ENCODE measurements at regions not wholly inside any gene's neighbourhood (a gene's known extent, or its start where the extent isn't known, plus 50 kb on each side); places are given as distances from the start of the nearest gene placed in this dataset.

- Histone ChIP-seq H3K36me3 (ENCODE audit: control insufficient read depth, insufficient read depth, low read length) (no peaks in the 10 kb centered on the region), H3K4me3 (ENCODE audit: low read depth, low read length) (no peak overlapping the region), H3K27me3 (ENCODE audit: control insufficient read depth, insufficient read depth, low read length) (no peaks in the 10 kb centered on the region)
- no peak for TF ChIP-seq CTCF (IDR thresholded peaks at IDR 0.05; ENCODE audit: insufficient read depth, low read length, poor library complexity, severe bottlenecking)
- no peak for DNase-seq (ENCODE audit: low read depth)
Measured at GRCh38 chr12:24711056-24712008, 237.6 kb downstream of the BCAT1 start.

GRCh38 chr12:24709216-24709615 is 239.7 kb downstream of the BCAT1 start:
- Histone ChIP-seq H3K4me3 (ENCODE audit: low read depth, low read length) (no peak overlapping the region), H3K27me3 (ENCODE audit: control insufficient read depth, insufficient read depth, low read length) (no peaks in the 10 kb centered on the region), H3K36me3 (ENCODE audit: control insufficient read depth, insufficient read depth, low read length) (no peaks in the 10 kb centered on the region)
- no peak for TF ChIP-seq CTCF (IDR thresholded peaks at IDR 0.05; ENCODE audit: insufficient read depth, low read length, poor library complexity, severe bottlenecking)
- no peak for DNase-seq (ENCODE audit: low read depth)

GRCh38 chr12:24708718-24709117 is 240.2 kb downstream of the BCAT1 start:
- no peak for TF ChIP-seq CTCF (IDR thresholded peaks at IDR 0.05; ENCODE audit: insufficient read depth, low read length, poor library complexity, severe bottlenecking)
- H3K27me3 ChIP-seq (ENCODE audit: control insufficient read depth, insufficient read depth, low read length): no peaks in the 10 kb centered on the region
- H3K36me3 ChIP-seq (ENCODE audit: control insufficient read depth, insufficient read depth, low read length): no peaks in the 10 kb centered on the region
- no peak for DNase-seq (ENCODE audit: low read depth)
- H3K4me3 ChIP-seq (ENCODE audit: low read depth, low read length): no peak overlapping the region

GRCh38 chr12:24708043-24708442 is 240.9 kb downstream of the BCAT1 start:
- no peak for DNase-seq (ENCODE audit: low read depth)
- Histone ChIP-seq H3K27me3 (ENCODE audit: control insufficient read depth, insufficient read depth, low read length) (no peaks in the 10 kb centered on the region), H3K36me3 (ENCODE audit: control insufficient read depth, insufficient read depth, low read length) (no peaks in the 10 kb centered on the region), H3K4me3 (ENCODE audit: low read depth, low read length) (no peak overlapping the region)
- TF ChIP-seq CTCF (IDR thresholded peaks at IDR 0.05; ENCODE audit: insufficient read depth, low read length, poor library complexity, severe bottlenecking): no peak

GRCh38 chr12:24707334-24707733 is 241.6 kb downstream of the BCAT1 start:
- no peak overlapping the region for H3K4me3 ChIP-seq (ENCODE audit: low read depth, low read length)
- H3K36me3 ChIP-seq (ENCODE audit: control insufficient read depth, insufficient read depth, low read length): no peaks in the 10 kb centered on the region
- H3K27me3 ChIP-seq (ENCODE audit: control insufficient read depth, insufficient read depth, low read length): no peaks in the 10 kb centered on the region
- no peak for TF ChIP-seq CTCF (IDR thresholded peaks at IDR 0.05; ENCODE audit: insufficient read depth, low read length, poor library complexity, severe bottlenecking)
- no peak for DNase-seq (ENCODE audit: low read depth)

Measured in kidney epithelial cell (primary cell).